Stimulated activated CD8-positive, alpha-beta memory T cell treated with anti-CD3 and anti-CD28 coated beads, Interleukin-4, amount 100 ng/mL, for 1 hour (primary cell): ENCODE measurements at regions not wholly inside any gene's neighbourhood (a gene's known extent, or its start where the extent isn't known, plus 50 kb on each side); places are given as distances from the start of the nearest gene placed in this dataset.
"Not testable (repeated sequence)": the region's sequence is repeated elsewhere in the genome, so short reads cannot be mapped to it uniquely, and the experiment has no call there.

Experiments used
- DNase-seq, 2 donors: peaks; one replicate each; pipeline ENCODE4 v3.0.0-alpha.2; 2020; ENCODE audit warnings: low read depth in 2 of 2, low spot score in 1 of 2

DNA sequence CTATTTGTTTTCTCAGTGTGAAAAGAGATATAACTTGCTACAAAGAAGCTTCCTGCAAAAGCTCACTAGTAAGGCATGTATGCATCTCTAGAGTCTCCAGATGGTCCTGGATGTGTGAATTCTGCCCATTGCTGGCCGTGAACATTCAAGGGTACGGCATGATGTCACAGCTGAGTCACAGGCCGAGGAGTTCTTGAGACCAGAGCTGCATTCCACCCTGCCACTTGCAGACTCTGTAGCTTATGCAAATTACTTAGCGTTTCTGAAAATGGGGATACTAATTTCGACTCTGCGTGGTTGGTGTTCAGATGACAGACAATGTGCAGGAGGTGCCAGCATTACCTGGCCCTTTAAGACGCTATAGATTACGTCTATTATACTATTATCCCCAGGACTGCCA, 470.7 kb downstream of the ZNF536 start:
- no peak for DNase-seq

DNA sequence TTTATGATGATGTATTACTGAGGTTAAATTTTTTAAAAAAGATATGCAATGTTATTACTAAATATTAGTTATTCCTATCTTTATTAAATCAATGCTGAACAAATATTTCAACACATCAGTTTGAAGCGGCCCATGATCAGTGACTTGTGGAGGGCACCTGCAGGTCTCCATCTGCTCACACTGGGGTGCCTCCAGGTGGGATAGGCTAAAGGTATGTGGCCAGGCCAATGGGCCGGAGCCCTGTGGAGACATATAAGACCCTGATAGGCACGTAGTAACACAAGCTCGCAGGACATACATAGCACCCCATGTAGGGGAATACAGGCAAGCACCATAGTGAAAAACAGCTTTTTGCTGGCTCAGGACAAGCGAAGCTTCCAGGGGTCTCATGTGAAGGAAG, 469.8 kb downstream of the ZNF536 start:
- DNase-seq = no peak

DNA sequence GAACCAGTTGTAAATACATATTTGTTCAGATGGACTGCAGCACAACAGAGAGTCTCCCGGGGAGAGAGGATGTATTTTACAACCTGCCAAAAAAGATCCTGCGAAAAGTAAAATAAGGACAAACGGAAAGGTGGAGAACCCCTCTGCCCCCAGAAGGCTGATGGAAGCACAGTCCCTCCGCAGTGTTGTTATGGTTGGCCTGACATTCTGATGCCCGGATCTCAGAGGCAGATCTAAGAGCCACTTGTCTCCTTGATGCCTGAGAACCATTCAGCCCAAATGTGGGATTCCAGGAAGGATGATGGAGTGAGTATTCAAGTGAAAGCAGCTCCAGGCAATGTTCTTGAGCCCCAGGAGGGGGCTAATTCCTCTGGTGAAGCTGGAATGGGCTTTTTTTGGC, 458.7 kb downstream of the ZNF536 start:
- no peak for DNase-seq

DNA sequence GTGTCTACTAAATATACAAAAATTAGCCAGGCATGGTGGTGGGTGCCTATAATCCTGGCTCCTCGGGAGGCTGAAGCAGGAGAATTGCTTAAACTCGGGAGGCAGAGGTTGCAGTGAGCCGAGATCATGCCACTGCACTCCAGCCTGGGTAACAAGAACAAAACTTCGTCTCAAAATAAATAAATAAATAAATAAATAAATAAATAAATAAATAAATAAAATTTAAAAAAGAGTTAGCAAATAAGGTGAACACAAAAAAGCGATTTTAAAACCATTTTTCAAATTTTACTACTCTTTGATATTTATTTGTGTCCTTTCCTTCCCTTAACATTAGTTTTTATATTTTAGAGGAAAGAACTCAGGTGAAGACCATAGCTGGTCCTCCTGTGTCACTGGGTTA, 453.3 kb downstream of the ZNF536 start:
- not testable (repeated sequence) for DNase-seq

DNA sequence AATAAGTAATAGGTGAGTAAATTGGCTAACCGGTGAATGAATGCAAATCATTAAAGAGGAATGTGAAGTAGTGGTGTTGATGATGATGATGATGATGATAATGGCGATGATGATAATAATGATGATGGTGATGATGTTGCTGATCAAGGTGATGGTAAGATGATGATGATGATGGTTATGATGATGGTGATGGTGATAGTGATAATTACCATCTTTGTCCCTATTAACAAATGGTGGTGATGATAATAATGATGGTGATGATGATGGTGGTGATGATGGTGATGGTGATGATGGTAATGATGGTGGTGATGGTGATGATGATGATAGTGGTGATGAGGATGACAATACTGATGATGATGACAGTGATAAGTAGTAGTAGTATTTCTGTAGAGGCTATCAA, 452.6 kb downstream of the ZNF536 start:
- DNase-seq = no peak

DNA sequence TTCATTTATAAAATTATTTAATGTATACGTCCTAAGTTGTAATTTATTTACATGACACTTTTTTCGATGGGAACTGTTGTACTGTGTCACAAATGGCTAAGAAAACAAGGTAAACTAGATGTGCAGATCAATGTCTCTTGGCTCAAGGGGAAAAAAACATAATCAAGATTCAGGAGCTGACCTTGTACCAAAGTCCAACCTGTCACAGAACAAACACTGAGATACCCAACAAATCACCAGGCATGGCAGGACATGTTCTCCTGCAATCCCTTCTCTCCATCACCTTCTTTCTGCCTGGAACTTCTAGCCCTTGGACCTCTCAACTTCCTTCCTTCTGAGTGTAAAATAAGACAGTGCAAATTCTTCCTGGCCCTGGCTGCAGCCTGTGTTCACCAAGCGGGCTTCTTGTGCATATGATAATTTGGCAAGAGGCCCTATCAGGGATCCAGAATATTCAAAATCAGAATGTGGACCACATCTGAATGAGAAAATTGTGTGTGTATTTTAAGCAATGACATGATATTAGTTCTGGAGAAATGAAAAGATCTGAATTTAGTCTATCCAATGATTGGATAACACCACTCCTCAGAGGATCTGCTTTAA, 445.9 kb downstream of the ZNF536 start:
- DNase-seq = no peak

DNA sequence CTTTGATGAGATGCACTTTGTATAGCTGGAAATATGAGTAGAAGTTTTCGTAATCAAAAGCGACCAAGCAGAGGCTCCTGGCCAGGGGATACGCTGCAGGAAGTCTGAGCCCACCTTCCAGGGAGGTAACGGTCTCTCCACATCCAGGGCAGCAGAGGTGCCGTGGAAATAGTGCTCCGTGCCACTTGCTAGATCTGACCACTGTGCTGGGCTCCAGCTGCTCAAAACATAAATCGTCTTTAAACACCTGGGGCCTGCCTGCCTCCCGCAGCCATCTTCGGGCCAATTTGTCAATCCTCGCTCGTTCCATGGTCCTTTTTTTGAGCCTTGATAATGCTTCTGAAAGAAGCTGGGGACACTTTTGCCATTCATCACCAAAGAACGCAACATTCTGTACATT, 445.0 kb downstream of the ZNF536 start:
- DNase-seq = no peak

DNA sequence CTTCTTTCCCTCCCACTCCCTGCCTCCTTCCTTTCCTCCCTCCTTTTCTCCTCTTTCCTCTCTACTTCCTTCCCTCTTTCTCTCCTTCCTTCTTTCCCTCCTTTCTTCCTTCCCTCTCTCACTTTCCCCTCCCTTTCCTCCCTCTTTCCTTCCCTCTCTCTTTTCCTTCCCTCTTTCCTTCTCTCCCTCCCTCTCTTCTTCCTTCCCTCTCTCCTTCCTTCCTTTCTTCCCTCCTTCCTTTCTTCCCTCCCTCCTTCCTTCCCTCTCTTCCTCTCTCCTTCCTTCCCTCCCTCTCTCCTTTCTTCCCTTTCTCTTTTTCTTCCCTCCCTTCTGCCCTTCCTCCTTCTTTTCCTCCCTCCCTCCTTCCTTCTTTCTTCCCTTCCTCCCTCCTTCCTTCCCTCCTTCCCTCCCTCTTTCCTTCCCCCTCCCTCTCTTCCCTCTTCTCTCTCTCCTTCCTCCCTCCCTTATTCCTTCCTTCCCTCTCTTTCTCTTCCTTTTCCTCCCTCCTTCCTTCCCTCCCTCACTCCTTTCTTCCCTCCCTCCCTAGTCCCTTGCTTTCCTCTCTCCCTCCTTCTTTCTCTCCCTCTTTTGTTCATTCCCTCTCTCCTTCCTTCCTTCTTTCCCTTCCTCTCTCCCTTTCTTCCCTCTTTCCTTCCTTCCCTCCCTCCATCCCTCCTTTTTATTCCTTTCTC, 443.9 kb downstream of the ZNF536 start:
- DNase-seq = no peak

DNA sequence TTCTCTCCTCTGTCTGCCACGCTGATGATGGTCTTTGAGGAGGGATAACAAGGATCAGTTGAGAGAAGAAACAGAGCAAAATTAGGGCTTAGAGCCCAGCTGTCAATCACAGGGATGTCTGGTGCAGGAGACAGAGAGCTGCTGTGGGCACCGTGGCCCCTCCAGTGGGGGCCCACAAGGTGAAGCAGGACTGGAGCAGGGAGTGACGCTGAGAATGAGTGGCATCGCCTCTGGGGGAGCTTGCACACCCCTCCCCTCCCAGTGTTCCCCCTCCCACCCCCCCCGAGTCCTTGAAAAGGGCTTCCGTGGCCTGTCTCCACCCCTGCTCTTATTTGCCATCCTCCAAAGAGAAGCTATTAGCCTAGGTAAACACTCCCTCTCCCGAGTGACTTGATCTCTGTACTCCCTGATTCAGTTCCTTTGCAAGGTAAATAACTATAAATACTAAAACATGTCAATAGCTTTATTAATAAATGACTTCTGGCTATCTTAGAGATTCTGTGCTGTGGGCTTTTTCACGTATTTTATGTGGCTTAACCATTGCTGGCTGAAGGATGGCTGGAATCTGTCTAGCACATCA, 440.0 kb downstream of the ZNF536 start:
- DNase-seq = no peak

DNA sequence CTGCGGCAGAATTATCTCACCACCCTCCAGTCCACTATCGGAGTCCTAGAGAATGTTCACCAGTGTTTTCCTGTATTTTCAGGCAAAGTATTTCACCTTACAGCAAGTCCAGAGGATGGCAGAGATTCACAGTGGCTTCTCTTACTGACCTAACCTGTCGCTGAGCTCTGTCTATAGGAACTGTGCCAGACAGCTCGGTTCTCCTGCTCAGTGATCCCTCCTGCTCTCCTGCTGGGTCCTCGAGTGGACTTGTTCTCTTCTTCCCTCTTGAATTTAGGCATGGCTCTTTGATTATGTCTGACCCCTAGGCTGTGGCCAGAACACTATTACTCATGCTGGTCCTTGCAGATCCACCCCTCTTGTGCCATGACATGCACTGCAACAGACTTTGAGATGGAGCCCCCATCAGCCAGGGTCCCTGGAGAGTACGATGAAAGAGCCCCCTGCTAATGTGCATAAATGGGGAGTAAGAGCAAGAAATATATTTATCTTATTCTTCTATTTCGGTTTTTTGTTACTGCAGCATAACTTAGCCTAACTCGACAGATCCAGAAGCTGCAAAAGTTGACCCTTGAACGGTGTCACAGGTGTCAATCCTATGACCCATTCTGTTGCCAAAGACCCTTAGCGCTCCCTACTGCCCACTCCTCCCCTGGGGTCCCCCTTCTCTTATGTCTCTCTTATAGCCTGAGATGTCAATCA, 439.4 kb downstream of the ZNF536 start:
- no peak for DNase-seq

DNA sequence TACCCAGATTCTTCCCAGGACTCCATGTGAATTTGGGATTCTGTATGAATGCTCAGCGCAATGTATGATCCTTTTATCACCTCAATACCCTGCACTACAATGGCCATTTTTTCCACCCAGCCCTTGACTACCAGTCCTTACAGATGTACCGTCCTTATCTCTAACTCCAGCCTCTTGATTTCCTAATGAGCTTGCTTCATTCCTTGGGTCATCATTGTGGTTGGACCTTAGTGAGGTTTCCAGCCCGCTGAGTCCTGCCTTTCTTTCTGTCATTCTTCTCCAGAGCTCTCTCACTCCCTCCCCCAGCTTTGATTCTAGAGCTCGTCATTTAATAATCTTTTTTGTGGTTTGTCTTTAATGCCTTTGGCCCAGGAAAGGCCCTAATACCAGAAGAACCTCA, 438.5 kb downstream of the ZNF536 start:
- no peak for DNase-seq

DNA sequence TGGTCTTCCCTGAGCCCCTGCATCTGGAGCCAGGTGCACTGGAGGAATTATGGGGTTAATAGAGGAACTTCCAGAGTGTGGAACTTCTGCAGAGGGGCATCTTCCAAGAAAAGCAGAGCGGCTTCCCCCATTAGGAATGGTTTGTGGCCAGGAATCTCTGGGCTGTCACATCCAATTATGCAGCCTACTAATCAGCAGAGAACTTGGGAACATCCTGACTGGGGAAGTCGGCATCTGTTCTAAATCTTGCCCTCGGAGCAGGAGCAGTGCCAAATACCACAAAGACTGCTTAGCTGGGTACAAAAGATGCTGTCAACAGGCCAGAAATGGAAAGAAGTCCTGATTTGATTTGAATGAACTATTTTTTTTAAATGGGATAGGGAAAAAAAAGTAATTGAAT, 435.1 kb downstream of the ZNF536 start:
- no peak for DNase-seq

DNA sequence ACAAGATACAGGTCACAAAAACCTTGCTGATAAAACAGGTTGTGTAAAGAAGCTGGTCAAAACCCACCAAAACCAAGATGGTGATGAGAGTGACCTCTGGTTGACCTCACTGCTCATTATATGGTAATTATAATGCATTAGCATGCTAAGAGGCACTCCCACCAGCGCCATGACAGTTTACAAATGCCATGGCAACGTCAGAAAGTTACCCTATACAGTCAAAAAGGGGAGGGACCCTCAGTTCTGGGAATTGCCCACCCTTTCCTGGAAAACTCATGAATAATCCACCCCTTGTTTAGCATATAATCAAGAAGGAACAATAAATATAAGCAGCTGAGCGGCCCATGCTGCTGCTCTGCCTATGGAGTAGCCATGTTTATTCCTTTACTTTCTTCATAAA, 434.1 kb downstream of the ZNF536 start:
- DNase-seq = no peak

DNA sequence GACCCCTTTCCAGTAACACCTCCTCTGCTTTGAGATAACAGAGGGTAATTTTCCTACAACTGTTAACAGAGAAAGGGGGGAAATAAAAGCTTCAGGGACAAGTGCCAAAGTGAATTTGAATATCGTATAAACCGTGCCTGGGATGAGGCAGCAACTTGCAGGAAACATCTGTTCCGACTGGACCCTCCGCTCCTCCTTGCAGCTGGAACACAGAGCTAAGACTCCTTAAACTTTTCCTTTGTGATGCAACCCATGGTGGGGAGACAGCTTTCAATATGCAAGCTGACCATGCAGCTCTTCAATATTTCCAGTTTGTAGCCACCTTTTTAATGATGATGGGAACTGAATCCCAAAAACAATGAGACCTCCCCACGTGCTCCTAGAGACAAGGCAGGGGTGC, 432.6 kb downstream of the ZNF536 start:
- DNase-seq = no peak

DNA sequence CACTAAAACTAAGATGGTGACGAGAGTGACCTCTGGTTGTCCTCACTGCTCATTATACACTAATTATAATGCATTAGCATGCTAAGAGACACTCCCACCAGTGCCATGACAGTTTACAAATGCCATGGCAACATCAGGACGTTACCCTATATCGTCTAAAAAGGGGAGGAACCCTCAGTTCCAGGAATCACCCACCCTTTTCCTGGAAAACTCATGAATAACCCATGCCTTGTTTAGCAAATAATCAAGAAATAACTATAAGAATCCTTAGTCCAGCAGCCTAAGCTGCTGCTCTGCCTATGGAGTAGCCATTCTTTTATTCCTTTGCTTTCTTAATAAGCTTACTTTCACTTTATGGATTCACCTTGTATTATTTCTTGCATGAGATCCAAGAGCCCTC, 432.1 kb downstream of the ZNF536 start:
- not testable (repeated sequence) for DNase-seq

DNA sequence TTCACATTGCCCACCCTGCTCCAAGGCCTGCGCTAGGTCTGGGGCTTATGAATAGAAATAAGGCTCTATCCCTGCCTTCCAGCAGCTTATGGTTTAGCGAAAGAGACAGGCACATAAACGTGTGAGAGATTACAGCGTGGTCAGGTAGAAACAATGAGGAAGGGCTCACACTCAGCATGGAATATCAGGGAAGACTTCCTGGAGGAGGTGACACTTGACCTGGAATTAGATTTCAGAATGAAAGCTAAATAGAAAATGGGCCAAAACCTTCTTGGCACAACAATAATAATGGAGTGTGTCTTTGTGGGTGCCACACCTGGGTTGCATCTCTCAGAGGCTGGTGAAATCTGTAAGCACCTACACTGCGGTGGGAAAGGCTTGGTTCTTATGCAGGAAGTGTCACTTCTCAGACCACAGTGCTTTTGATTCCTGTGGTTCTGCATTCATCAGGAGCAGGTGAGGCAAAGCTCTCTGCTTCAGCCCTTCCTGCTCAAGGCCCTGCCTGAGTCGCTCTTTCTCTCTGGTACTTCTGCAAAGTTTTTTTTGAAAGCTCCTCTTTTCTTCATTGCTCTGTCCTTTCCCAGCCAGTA, 430.3 kb downstream of the ZNF536 start:
- no peak for DNase-seq

DNA sequence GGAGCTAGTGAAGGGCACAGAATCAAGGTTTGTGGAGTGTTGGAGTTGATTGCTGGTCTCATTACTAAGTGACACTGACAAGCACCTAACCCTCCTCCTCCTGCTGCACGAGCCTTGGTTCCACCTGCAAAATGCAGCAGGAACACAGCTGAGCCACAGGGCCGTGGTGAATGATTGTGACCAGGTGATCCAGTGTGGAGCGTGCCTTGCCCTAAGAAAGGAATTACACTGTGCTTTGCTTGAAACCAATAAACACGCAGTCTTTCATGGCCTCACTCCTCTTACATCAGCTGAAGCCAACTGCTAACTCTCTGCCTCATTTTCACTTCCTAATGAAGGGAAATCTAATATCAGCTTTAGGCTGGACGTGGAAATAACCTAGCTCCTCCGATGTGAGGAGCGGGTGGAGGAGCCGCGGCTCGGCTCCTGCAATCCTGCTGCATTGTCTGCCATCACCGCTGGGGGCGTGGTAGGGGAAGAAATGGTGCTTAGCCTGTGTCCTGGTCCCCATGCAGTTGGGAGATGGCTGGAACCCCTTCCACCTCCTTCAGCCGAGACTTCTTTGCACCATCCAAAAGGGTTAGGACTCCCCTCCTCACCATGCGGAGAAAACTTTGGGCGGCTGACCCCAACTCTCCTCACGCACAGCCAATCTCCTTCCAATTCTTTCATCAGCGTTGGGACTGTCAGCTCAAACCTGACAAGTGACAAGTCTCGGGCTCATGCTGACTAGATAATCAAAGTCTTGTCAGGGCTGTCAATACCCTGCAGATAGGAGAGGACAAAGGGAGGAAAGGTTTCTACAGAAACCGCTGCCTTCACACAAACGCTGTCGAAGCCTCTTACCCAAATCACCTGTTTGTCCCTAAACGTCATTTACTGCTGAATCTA, 427.9 kb downstream of the ZNF536 start:
- DNase-seq = no peak

DNA sequence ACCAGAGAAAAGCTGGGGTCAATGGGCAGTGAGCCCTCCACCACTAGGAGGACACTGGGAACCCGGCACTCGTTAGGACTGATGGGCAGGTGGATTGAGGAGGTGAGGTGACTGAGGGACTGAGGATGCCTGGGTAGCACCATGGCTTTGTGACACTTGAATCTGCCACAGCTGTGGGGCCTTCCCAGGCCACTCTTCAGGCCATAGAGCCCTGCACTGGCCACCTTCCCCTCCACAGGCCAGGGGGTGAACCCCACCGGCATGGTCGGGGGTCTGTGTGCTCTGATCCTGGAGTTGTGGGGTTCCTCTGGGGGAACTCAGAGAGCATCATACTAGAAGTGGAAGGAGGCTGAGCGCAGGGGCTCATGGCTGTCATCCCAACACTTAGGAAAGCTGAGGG, 423.5 kb downstream of the ZNF536 start:
- no peak for DNase-seq

DNA sequence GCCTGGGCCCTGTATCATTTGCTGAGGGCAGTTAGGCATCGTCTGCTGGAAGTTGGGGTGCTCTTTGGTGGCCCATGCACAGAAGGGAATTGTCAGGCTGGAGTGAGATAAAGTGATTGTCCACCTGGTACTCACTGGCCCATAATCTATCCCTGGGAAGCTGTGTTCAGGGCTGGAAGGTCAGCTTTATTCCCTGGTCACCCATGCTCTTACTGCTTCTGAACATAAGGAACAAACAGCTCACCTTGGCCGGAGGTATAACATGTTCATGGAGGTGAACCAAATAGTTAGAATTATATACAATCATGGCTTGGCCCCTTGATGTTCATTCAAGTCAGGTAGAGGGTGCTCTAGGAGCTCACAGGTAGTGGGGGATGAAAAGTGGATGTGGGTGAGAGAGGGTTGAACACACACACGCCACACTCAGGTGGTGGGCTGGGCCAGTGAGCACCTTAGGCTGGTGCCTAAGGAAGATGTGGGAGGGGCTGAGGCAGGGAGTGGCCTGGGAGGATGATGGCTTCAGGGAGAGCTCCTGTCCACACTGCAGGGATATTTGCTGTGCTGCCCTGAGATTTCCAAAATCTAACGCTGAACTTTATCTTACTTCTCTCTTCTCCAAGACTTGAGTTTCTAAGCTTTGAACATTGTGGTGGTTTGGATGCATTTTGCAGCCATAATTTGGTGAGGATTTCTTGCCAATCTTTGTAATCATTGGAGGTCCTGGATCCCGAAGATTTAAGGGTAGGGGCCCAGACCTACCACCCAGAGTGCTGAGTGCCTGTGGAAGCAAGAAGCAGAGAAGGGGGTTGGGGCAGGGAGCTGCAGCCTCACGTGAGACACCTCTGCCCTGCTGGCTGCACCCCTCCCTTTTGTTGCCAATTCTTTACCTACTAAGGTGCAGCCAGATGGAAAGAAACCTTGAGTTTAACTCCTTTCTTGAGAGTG, 420.6 kb downstream of the ZNF536 start:
- DNase-seq = no peak

DNA sequence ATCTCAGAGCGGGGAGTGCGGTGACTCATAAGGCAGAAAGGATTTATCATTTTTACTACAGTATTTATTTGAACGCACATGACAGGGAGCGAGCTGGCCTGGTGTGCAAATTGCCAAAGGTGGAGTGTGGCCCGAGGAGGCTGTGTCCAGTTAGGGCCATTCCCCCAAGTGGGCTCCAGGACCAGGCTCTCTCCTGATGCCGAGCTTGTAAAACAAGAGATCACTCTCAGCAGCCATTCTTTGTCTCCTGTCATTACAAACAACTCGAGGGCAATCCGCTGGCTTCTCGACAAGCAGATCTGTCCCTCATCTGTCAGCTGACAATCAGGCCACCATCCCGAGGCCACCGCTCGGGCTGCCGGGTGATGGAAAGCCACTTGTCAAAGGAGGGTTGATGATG, 418.9 kb downstream of the ZNF536 start:
- no peak for DNase-seq
